AG08396 (cell line): ENCODE measurements at regions not wholly inside any gene's neighbourhood (a gene's known extent, or its start where the extent isn't known, plus 50 kb on each side); places are given as distances from the start of the nearest gene placed in this dataset.

Source experiments
- DNase-seq: peaks from one replicate; pipeline ENCODE4 v3.0.0; 2012; ENCODE audit warnings: low spot score, mixed read lengths

DNA sequence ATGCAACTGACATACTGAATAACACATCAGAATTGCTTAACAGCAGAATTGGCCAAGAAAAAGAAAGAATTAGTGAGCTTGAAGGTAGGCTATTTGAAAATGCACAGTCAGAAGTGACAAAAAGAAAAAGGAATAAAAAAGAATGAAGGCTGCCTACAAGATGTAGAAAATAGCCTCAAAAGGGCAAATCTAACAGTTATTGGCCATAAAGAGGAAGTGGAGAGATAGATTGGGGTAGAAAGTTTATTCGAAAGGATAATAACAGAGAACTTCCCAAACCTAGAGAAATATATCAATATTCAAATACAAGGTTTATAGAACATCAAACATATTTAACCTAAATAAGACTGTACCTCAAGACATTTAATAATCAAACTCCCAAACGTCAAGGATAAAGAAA lies 67.5 kb downstream of the ATP6V1G3 start:
- no peak for DNase-seq

DNA sequence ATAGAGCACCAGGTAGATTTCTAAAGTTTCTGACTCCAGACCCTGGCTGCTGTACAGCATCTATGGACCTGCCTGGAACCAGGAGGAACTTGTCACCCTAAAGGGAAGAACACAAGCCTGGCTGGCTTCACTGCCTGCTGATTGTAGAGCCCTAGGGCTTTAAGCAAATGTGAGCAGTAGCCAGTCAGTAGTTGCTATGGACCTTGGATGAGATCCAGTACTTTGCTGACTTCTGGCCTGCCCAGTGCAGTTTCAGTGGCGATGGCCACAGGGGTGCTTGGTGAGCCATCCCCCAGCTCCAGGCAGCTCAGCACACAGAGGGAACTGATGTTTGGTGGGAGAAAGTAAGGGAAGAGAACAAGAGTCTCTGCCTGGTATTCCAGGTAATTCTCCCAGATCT lies 68.4 kb downstream of the ATP6V1G3 start:
- DNase-seq, result no peak

DNA sequence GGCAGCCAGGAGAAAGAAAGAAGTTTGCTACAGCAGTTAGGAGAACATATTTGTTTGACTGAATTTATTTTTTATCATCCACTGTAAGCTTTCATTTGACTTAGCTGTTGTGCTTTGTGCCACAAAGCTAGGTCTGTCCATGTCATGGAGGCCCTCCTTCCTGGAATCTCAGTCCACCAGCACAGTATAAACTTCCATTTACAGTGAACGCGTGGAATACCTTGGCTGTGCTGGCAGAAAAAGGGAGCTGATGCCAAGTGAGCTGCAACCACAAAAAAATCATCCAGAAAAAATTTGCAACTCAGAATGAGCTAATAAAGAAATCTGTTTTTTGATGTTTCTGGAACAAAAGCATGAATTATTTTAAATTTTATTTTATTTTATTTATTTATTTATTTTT lies 72.6 kb downstream of the ATP6V1G3 start:
- no peak for DNase-seq

- no peak for DNase-seq
Measured at GRCh38 chr1:198467342-198467741, 73.1 kb downstream of the ATP6V1G3 start.

DNA sequence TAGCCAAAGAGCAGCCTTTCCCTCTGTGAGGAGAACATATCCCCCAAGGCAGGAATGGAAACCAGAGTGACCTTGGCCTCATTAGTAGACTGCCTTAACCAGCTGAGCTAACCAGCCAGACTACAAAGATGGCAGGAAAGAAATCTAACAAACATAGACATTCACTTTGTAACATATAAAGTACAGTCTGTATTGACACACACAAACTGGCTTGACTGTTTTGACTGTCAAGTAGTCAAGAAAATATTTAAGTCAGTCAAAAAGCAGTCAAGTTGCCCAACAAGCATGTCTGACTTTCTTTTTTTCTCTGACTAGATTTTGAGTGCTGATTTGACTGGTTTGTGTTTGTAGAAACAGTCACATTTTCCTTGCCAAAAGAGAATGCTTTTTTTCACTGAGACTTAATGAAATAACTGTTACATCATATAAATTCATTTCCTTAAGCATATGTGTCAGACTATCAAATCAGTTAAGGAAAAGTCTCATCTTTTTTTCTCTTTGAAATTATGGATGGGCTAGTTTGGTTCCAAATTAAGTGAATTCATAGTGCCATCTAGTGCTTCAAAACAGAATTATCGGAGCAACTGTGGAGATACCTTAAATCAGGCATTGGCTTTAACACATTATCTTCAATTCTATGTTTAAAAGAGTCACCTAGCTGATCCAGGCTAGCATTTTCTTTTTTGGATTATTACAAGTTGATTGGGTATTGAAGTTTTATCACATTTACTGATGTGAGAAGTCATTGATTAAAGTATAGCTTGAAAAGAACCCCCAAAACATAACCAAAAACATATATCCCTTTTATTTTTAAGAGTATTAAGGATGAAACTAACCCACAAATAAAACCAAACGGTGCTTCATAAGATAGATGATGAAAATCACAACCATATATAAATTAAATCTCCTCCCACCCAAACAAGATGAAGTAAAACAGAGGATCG lies 75.0 kb downstream of the ATP6V1G3 start:
- peak; percentile 10 for DNase-seq

DNA sequence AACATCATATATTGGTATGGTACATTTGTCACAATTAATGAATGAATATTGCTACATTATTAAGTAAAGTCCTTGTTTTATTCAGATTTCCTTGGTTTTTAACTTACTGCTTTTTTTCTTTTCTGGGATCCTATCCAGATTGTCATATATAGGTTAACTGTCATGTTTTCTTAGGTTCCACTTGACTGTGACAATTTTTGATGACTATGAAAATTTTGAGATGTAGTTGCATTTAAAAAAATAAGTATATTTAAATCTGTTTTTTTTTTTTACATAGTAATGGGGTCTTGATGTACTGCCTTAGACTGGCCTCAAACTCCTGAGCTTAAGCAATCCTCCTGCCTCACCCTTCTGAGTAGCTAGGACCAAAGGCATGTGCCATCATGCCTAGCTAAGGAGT lies 76.8 kb downstream of the ATP6V1G3 start:
- DNase-seq, result no peak

DNA sequence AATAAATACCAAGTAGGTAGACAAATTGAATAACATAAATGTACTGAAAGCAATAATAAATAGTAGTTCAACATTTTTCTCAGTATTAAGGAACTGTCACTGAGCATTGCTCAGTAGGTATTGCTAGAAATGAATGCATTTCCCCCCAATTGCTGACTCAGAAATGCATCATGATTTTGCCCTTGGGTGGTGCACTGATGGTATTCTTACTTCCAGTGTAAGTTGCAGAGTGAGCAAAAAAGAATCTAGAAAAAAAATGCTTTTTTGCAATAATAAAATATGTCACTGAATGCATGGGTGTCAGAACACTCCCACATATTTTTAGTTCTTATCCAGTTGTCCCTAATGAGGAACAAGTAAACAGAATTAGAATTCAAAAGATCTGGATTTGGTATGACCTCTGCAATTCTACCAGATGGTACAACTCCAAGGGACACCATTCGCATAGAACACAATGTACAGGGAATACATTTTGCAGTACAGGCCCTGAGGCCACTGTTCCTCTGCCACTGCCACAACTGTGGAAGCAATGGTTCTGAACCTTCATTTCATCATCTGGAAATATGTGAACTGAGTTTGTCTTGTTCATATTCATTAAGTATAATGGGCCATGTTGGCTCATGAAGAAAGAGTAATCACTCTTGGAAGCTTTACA lies 78.0 kb downstream of the ATP6V1G3 start:
- DNase-seq, result no peak

DNA sequence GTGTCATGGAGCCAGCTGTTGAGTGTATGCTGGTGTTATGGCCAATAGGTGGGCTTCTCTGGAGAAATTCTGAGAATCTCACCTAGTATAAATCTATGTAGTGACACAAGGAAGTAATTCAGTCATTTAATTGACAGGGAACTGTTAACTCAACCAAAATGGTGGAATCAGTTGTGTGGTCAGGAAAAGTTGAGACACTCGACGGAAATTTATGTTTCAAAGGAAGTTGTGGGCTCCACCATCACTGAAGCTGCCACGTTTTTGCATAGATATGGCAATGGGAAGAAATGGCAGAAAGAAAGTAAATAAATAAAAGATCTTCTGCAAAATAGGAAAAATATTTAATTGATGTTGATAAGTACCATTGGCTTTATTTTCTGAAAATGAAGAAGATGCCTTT lies 84.5 kb downstream of the ATP6V1G3 start:
- DNase-seq, result no peak

DNA sequence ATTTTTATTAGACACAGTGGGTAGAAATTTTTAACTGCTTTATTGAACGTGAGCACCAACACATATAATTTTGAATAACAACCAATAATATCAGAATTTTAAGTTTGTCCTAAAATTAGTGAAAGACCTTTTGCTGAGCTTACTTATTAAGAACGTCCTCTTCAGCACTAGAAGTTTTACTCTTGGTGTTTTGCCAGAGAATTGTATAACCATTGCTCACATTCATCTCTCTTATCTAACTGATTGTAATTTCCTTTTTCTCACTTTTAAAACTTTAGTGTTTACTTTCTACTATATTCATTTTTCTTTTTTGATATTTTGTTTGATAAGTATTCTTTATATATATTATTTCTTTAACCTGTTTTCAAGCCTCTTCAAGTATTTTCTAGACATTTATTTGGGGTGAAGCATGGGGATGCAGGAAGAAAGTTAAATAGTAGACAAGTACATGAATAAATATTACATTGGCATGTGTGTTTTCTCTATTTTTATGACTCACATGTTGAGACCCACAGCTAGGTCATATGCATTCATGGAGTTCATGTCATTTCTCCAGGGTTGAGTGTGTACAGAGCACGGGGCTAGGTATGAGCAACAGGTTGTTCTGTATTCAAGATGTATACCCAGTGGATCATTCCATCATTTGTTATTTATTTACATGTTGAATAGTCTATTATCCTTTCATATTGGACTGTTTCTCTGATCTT lies 90.6 kb downstream of the ATP6V1G3 start:
- DNase-seq, result no peak

- DNase-seq, result no peak
Measured at GRCh38 chr1:198449261-198449660, 91.2 kb downstream of the ATP6V1G3 start.

- no peak for DNase-seq
Measured at GRCh38 chr1:198447468-198447867, 93.0 kb downstream of the ATP6V1G3 start.

- DNase-seq, result no peak
Measured at GRCh38 chr1:198445872-198446271, 94.6 kb downstream of the ATP6V1G3 start.

GRCh38 chr1:198444792-198445191 lies 95.7 kb downstream of the ATP6V1G3 start:
- peak; percentile 17 for DNase-seq

DNA sequence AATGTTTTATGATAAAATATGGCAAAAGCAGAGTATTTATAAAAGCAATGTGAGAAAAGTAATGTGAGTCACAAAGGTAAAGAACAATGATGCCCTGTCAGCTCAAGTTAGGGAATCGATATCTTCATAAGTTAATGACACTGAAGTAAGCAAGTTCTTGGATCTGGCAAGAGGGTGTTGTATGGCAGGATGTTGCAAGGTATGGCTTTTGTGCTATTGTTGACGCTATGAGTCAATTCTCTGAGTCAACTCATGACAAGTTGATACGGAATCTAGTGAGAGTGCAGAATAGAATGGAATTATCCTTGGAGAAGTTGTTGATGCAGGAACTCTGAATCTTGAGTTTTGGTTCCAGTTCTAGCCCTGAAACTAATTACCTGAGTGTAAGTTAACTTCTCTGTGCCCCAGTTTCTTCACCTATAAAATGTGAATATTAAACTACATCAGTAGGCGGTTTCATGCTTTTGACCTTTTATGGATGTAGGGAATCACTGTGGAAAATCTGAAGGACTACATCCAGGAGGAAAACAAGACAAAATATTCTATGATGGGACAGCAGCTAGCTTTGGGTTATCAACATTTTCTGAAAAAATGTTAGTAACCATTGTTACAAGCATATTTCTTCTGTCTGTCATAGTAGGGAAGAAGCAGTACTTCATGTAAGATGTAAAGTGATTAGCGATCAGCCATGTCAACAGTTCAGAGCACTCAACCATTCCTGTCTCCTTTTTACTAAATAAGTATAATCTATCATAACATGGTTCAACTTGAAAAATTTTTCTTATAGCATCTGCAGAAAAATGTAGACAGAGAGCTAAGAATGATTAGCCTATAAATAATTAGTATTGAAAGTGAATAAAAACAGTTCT lies 96.9 kb downstream of the ATP6V1G3 start:
- DNase-seq, result peak; percentile 56

GRCh38 chr1:198440842-198441241 lies 99.6 kb downstream of the ATP6V1G3 start:
- no peak for DNase-seq

GRCh38 chr1:198437332-198437731 lies 103.1 kb downstream of the ATP6V1G3 start:
- DNase-seq, result no peak

GRCh38 chr1:198436276-198436675 lies 104.2 kb downstream of the ATP6V1G3 start:
- no peak for DNase-seq

- no peak for DNase-seq
Measured at GRCh38 chr1:198435056-198435455, 105.4 kb downstream of the ATP6V1G3 start.

- DNase-seq, result no peak
Measured at GRCh38 chr1:198424441-198424840, 116.0 kb downstream of the ATP6V1G3 start.

DNA sequence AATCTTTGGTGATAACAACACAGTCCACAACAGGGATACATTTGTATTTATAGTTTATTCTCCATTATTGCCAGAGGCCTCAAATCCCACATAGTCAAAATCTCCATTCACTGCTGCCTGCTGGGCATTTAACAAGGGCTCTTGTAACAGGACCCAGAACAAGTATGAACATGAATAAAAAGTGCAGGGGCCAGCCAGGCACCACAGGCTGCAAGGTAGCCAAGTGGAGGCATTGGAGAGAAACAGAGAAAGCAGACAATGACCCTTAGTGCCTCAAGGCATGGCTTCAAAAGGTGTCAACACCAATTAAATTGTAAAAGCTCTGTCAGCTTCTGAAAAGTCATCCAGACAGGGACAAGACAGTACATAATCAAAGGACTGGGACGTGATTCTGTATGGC lies 116.8 kb downstream of the ATP6V1G3 start:
- no peak for DNase-seq

- no peak for DNase-seq
Measured at GRCh38 chr1:198417039-198417438, 123.4 kb downstream of the ATP6V1G3 start.

GRCh38 chr1:198416296-198416695 lies 124.2 kb downstream of the ATP6V1G3 start:
- peak; percentile 23 for DNase-seq
